22Rv1 (cell line): ENCODE measurements at regions not wholly inside any gene's neighbourhood (a gene's known extent, or its start where the extent isn't known, plus 50 kb on each side); places are given as distances from the start of the nearest gene placed in this dataset.

Experiments used
- CTCF ChIP-seq: fragments of 450-650 bp; IDR thresholded peaks from 2 replicates; pipeline ENCODE4 v1.5.1; 2017; ENCODE audit warnings: mild to moderate bottlenecking
- ZFX ChIP-seq: fragments of 450-650 bp; IDR thresholded peaks from 2 replicates; pipeline ENCODE4 v1.6.1; 2017; ENCODE audit warnings: antibody characterized with exemption, borderline replicate concordance

GRCh38 chr18:71844814-71845213 lies 699.3 kb downstream of the CBLN2 start:
- TF ChIP-seq CTCF (no peak), ZFX (no peak)
